ENCODE measurements at regions not wholly inside any gene's neighbourhood (a gene's known extent, or its start where the extent isn't known, plus 50 kb on each side); places are given as distances from the start of the nearest gene placed in this dataset.
A peak's percentile ranks its signal among the peaks of the same experiment; 100 is the strongest.

DNA sequence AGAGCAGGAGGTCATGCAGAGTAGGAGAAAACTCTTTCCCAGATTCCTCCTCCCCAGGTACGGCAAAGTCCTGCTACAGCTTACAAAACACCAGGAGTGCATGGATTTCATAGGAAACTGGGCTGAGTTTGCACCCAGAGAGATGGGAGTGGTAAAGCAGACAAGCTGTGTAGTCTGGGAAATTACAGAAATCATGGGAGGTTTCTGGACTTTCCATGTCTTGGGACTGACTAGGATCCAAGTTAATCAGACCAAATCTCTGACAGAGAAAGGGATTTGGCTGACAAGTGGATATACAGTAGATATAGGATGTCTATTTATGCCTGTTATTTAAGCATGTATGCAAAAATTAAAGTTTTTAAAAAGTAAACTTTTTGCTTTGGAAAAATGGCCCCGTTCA is 205.4 kb upstream of the ACVR2A start:
- peaks cover 48% of the 10 kb centered on the region for H3K4me1 Mint-ChIP-seq
- no peak overlapping the region for H3K27ac Mint-ChIP-seq
- no peaks in the 10 kb centered on the region for H3K9me3 Mint-ChIP-seq
- H3K36me3 Mint-ChIP-seq (ENCODE audit: low read depth), result no peaks in the 10 kb centered on the region
- no peak overlapping the region for H3K4me3 Mint-ChIP-seq
- H3K27me3 Mint-ChIP-seq (ENCODE audit: low read depth), result no peaks in the 10 kb centered on the region
- TF ChIP-seq, protein P1, sequence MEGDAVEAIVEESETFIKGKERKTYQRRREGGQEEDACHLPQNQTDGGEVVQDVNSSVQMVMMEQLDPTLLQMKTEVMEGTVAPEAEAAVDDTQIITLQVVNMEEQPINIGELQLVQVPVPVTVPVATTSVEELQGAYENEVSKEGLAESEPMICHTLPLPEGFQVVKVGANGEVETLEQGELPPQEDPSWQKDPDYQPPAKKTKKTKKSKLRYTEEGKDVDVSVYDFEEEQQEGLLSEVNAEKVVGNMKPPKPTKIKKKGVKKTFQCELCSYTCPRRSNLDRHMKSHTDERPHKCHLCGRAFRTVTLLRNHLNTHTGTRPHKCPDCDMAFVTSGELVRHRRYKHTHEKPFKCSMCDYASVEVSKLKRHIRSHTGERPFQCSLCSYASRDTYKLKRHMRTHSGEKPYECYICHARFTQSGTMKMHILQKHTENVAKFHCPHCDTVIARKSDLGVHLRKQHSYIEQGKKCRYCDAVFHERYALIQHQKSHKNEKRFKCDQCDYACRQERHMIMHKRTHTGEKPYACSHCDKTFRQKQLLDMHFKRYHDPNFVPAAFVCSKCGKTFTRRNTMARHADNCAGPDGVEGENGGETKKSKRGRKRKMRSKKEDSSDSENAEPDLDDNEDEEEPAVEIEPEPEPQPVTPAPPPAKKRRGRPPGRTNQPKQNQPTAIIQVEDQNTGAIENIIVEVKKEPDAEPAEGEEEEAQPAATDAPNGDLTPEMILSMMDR (IDR thresholded peaks at IDR 0.05; ENCODE audit: unreplicated experiment in 3 of 3), result no peak

DNA sequence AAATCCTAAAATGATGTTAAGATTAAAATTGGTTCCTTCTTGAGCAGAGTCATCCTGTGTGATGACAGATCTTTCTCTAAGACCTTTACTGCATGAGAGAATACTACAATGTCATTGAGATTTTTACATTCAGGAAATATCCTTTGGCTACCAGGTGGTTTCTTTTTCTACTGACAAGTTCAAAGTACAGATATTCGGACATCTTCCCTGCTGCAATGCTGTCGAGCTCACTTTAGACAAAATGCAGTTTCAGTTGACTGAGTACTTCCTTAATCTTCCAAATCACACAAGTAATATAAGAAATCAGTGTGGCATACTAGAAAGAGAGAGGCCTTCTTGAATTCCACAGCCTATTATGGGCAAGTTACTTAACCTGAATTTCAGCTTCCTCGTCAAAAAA is 207.9 kb upstream of the ACVR2A start:
- H3K4me3 Mint-ChIP-seq, result no peak overlapping the region
- H3K27ac Mint-ChIP-seq, result peak overlapping the region in 2 of 3 experiments; percentile 63 to 85
- H3K9me3 Mint-ChIP-seq, result no peaks in the 10 kb centered on the region
- H3K27me3 Mint-ChIP-seq (ENCODE audit: low read depth), result no peaks in the 10 kb centered on the region
- no peaks in the 10 kb centered on the region for H3K36me3 Mint-ChIP-seq (ENCODE audit: low read depth)
- TF ChIP-seq, protein P1 (IDR thresholded peaks at IDR 0.05; ENCODE audit: unreplicated experiment in 3 of 3), result no peak
- H3K4me1 Mint-ChIP-seq, result peaks cover 33% of the 10 kb centered on the region

DNA sequence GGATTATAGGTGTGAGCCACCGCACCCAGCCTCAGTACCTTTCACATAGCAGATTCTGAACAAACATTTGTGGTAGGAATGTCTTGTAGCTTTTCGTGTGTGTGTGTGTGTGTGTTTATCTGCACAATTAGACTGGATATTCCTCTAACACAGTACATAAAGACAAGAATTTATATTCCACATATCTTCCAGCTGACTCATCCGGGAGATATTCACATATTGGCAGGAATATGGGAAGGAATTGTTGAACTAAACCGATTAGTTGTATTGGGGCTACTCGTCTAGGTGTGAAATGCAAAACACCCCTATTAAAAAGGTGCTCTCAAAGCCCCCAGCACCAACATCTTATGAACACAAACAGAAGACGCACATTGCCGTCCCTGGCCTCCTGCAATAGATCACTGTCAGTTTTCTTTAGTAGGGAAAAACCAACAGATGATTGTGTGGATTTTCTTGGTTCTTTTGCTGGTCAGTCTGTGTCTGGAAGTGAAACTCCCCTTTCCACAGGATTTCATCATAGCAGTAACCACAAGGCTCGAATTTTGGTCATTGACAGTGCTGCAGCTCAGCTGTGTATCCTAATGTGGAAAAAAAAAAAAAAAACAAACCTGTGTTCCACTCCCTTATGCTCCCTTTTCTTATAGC is 208.5 kb upstream of the ACVR2A start:
- H3K27ac Mint-ChIP-seq, result peak overlapping the region in 2 of 3 experiments; percentile 63 to 85
- H3K27me3 Mint-ChIP-seq (ENCODE audit: low read depth), result no peaks in the 10 kb centered on the region
- H3K4me3 Mint-ChIP-seq, result no peak overlapping the region
- no peaks in the 10 kb centered on the region for H3K9me3 Mint-ChIP-seq
- H3K4me1 Mint-ChIP-seq, result peaks cover 28% of the 10 kb centered on the region
- H3K36me3 Mint-ChIP-seq (ENCODE audit: low read depth), result no peaks in the 10 kb centered on the region
- TF ChIP-seq, protein P1 (IDR thresholded peaks at IDR 0.05; ENCODE audit: unreplicated experiment in 3 of 3), result no peak

DNA sequence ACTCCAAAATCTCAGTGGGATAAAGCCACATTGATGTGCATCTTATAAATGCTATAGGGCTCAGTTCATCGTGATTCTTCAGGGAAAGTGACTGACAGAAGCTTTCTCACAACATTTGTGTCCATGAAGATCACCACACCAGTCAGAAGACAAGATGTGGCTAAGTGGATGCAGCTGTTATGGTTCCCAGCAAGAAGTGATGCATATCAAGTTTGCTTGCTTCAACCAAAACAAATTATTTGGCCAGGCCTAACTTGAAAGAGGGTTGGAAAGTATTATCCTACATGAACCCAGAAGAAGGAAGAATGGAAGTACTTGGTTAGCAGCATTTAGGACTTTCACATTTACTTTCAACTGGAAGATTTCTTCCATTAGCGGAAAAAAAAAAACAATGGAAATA is 210.0 kb upstream of the ACVR2A start:
- TF ChIP-seq, protein P1 (IDR thresholded peaks at IDR 0.05; ENCODE audit: unreplicated experiment in 3 of 3), result no peak
- no peaks in the 10 kb centered on the region for H3K9me3 Mint-ChIP-seq
- H3K36me3 Mint-ChIP-seq (ENCODE audit: low read depth), result no peaks in the 10 kb centered on the region
- H3K4me1 Mint-ChIP-seq, result peaks cover 22% of the 10 kb centered on the region
- peak overlapping the region in 1 of 3 experiments; percentile 2 for H3K4me3 Mint-ChIP-seq
- H3K27me3 Mint-ChIP-seq (ENCODE audit: low read depth), result no peaks in the 10 kb centered on the region
- H3K27ac Mint-ChIP-seq, result no peak overlapping the region

DNA sequence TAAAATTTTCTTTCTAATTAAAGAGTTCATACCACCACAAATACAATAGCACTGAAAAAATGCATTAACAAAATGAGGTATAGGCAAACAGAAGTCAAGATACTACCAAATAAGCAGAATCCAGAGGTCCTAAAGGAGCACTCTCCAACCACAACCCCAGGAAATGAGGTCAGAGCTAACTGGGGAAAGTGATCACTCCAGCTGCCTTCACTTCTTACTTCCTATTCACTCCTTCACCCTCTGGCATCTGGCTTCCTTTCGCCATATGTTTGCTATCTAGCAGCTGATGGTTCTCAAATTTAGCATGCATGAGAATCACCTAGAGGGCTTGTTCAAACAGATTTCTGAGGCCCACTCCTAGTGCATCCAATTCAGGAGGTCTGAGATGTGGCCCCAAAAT is 212.6 kb upstream of the ACVR2A start:
- H3K4me1 Mint-ChIP-seq, result peaks cover 28% of the 10 kb centered on the region
- no peak overlapping the region for H3K4me3 Mint-ChIP-seq
- H3K27ac Mint-ChIP-seq, result peak overlapping the region in 1 of 3 experiments; percentile 12
- TF ChIP-seq, protein P1 (IDR thresholded peaks at IDR 0.05; ENCODE audit: unreplicated experiment in 3 of 3), result no peak
- no peaks in the 10 kb centered on the region for H3K36me3 Mint-ChIP-seq (ENCODE audit: low read depth)
- H3K27me3 Mint-ChIP-seq (ENCODE audit: low read depth), result no peaks in the 10 kb centered on the region
- no peaks in the 10 kb centered on the region for H3K9me3 Mint-ChIP-seq

DNA sequence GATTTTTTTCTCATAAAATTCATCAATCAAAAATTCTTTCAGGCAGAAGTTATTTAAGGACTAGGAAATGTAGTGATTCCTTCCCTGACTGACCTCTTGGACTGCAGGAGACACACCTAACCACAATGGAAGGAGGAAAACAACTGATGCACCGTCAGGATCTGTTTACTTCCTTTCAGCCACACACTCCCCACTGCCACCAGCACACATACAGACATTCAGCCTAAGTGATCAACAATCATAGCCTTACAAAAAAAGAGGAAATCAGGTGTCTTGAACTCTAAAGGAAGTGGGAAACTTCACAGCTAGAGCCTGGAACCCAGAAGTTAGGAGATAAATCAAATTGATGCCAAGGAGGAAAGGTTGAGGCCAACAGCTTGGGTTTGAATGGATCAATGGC is 213.5 kb upstream of the ACVR2A start:
- H3K4me1 Mint-ChIP-seq, result peaks cover 19% of the 10 kb centered on the region
- no peaks in the 10 kb centered on the region for H3K9me3 Mint-ChIP-seq
- no peaks in the 10 kb centered on the region for H3K27me3 Mint-ChIP-seq (ENCODE audit: low read depth)
- TF ChIP-seq, protein P1 (IDR thresholded peaks at IDR 0.05; ENCODE audit: unreplicated experiment in 3 of 3), result no peak
- no peaks in the 10 kb centered on the region for H3K36me3 Mint-ChIP-seq (ENCODE audit: low read depth)
- H3K4me3 Mint-ChIP-seq, result no peak overlapping the region
- H3K27ac Mint-ChIP-seq, result no peak overlapping the region
